ENCODE measurements at regions not wholly inside any gene's neighbourhood (a gene's known extent, or its start where the extent isn't known, plus 50 kb on each side); places are given as distances from the start of the nearest gene placed in this dataset.

GRCh38 chr9:118165451-118165850 lies 461.2 kb downstream of the TLR4 start:
- H4K20me1 ChIP-seq (ENCODE audit: control insufficient read depth, insufficient read depth, insufficient read length): no peaks in the 10 kb centered on the region
- Mint-ChIP-seq H3K4me1 (peaks cover under 1 to 4% of the 10 kb centered on the region in 2 experiments; a peak in 3 of 4 replicates), H3K27me3 (ENCODE audit: low read depth) (0 out of 2 replicates have a peak, but pooled peaks cover 1% of the 10 kb centered on the region), H3K27ac (no peak overlapping the region), H3K36me3 (ENCODE audit: insufficient read depth in 1 of 3, low read depth in 3 of 3) (no peaks in the 10 kb centered on the region), H3K4me3 (no peak overlapping the region), H3K9me3 (no peaks in the 10 kb centered on the region)
- no peak overlapping the region for H3K9ac ChIP-seq (ENCODE audit: extremely low read depth, insufficient read length, low read length)
- no peak for DNase-seq
- no peaks in the 10 kb centered on the region for H3K79me2 ChIP-seq (ENCODE audit: insufficient read depth, low read length)
- no peaks in the 10 kb centered on the region for H3K27me3 ChIP-seq (ENCODE audit: insufficient read depth, low read length)
- TF ChIP-seq CTCF (conservative IDR thresholded peaks at IDR 0.05): no peak
- no peak overlapping the region for H3K18ac ChIP-seq (ENCODE audit: insufficient read length, low read depth, low read length)
- no peak overlapping the region for H4K91ac ChIP-seq (ENCODE audit: insufficient read length, low read depth, low read length)
- no peak overlapping the region for H3K23ac ChIP-seq (ENCODE audit: insufficient read length, low read depth, low read length)
- H4K8ac ChIP-seq (replicated peaks; ENCODE audit: insufficient read length, low read depth, low read length): no peak overlapping the region
- WGBS (ENCODE audit: extremely low coverage, insufficient read length, low lambda C conversion rate): no CpG with 5 or more reads among the region's 1 CpG
- no peaks in the 10 kb centered on the region for H3K9me3 ChIP-seq (ENCODE audit: control insufficient read depth, low read depth, low read length)
- no peak overlapping the region for H2AK5ac ChIP-seq (ENCODE audit: insufficient read length, low read length)
- H2BK120ac ChIP-seq (ENCODE audit: low read depth, low read length, poor library complexity, severe bottlenecking): no peak overlapping the region
- no peak overlapping the region for H3T11ph ChIP-seq (ENCODE audit: low read length)
- H3K14ac ChIP-seq (ENCODE audit: insufficient read depth, low read length): no peak overlapping the region
- no peaks in the 10 kb centered on the region for H3K23me2 ChIP-seq (ENCODE audit: insufficient read length, low read depth, low read length, poor library complexity, severe bottlenecking)
- H3K4ac ChIP-seq (ENCODE audit: low read depth, low read length): no peak overlapping the region
- H4K5ac ChIP-seq (ENCODE audit: insufficient read length, low read depth, low read length): no peak overlapping the region
- H2BK20ac ChIP-seq (ENCODE audit: low read depth, low read length, poor library complexity, severe bottlenecking): no peak overlapping the region
- H3K4me1 ChIP-seq (ENCODE audit: insufficient read depth, low read length): no peaks in the 10 kb centered on the region
- no peak overlapping the region for H2BK5ac ChIP-seq (ENCODE audit: insufficient read length, low read length)
- no peak overlapping the region for H2BK15ac ChIP-seq (ENCODE audit: low read depth, low read length)
- no peak overlapping the region for H2BK12ac ChIP-seq (ENCODE audit: insufficient read length, low read depth, low read length)
- H3K27ac ChIP-seq (ENCODE audit: insufficient read length, low read depth, low read length): no peak overlapping the region
- H3K79me1 ChIP-seq (ENCODE audit: insufficient read depth, low read depth, low read length, poor library complexity, severe bottlenecking): no peaks in the 10 kb centered on the region
- no peak overlapping the region for H3K4me2 ChIP-seq (ENCODE audit: insufficient read depth, insufficient read length, low read length)
- H3K56ac ChIP-seq (ENCODE audit: insufficient read length, low read depth, low read length): no peak overlapping the region
- H2AFZ ChIP-seq (ENCODE audit: low read length): no peak overlapping the region

Data from H9 (cell line).